Astrocyte (in vitro differentiated cells and primary cell): ENCODE measurements at regions not wholly inside any gene's neighbourhood (a gene's known extent, or its start where the extent isn't known, plus 50 kb on each side); places are given as distances from the start of the nearest gene placed in this dataset.

Experiments used
- EZH2 ChIP-seq: IDR thresholded peaks from 2 replicates; pipeline ENCODE4 v1.6.1; 2012; ENCODE audit warnings: mild to moderate bottlenecking, low read length, inconsistent platforms; ENCODE audit not compliant: insufficient read depth
- TF ChIP-seq, protein P1 (sequence below): IDR thresholded peaks from 2 replicates; pipeline ENCODE4 v1.5.1; 2011; ENCODE audit warnings: low read depth, mild to moderate bottlenecking, inconsistent platforms, low read length, moderate library complexity; ENCODE audit not compliant: insufficient read depth

DNA sequence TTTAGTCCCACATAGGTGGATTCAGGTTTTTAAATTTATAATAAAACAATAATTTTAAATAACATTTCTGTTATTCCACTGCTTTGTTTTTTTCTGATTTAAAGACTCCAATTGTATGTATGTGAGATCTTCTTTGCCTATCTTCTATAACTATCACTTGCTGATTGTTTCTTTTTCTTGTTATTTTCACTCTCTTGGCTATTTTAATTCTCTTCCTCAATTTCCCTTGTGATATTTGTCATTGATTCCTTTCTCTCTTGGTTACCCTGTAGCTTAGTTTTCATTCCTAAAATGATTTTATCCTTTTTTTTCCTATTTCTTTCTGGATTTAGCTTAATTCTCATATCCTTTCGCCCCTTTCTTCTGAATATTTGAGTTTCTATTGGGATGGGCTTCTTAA is 227.3 kb upstream of the TENT5A start:
- TF ChIP-seq EZH2 = no peak
- TF ChIP-seq, protein P1, sequence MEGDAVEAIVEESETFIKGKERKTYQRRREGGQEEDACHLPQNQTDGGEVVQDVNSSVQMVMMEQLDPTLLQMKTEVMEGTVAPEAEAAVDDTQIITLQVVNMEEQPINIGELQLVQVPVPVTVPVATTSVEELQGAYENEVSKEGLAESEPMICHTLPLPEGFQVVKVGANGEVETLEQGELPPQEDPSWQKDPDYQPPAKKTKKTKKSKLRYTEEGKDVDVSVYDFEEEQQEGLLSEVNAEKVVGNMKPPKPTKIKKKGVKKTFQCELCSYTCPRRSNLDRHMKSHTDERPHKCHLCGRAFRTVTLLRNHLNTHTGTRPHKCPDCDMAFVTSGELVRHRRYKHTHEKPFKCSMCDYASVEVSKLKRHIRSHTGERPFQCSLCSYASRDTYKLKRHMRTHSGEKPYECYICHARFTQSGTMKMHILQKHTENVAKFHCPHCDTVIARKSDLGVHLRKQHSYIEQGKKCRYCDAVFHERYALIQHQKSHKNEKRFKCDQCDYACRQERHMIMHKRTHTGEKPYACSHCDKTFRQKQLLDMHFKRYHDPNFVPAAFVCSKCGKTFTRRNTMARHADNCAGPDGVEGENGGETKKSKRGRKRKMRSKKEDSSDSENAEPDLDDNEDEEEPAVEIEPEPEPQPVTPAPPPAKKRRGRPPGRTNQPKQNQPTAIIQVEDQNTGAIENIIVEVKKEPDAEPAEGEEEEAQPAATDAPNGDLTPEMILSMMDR = no peak
